Epithelial cell of esophagus (primary cell): ENCODE measurements at regions not wholly inside any gene's neighbourhood (a gene's known extent, or its start where the extent isn't known, plus 50 kb on each side); places are given as distances from the start of the nearest gene placed in this dataset.

Experiments used
- DNase-seq: peaks from one replicate; pipeline ENCODE4 v3.0.0; 2010; ENCODE audit warnings: low read depth
- H3K4me3 ChIP-seq: 2 replicates; pipeline ENCODE4 v1.5.1; 2011; ENCODE audit warnings: mild to moderate bottlenecking, low read length, control low read depth
- TF ChIP-seq, protein P1 (sequence below): IDR thresholded peaks from 2 replicates; pipeline ENCODE4 v1.5.1; 2011; ENCODE audit warnings: low read depth, mild to moderate bottlenecking, low read length, control low read depth, inconsistent platforms; ENCODE audit not compliant: insufficient read depth; ENCODE audit errors: missing control alignments

DNA sequence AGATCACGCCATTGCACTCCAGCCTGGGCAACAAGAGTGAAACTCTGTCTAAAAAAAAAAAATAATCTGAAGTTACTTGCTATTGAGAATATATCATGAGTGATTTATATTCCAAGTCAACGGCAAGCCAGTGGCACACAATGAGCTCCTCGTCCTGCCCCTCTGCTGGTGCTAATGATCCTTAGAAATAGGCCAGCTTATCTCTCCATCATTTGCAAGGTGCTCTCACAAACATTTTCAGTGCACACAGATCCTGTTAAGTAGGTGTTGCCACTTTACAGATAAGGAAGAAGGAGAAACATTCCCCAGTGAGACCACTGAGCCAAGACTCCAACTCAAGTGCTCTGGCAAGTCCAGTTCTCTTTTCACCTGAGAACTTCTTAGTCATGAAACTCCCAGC, 91.3 kb upstream of the GPR45 start:
- DNase-seq, result no peak
- TF ChIP-seq, protein P1, sequence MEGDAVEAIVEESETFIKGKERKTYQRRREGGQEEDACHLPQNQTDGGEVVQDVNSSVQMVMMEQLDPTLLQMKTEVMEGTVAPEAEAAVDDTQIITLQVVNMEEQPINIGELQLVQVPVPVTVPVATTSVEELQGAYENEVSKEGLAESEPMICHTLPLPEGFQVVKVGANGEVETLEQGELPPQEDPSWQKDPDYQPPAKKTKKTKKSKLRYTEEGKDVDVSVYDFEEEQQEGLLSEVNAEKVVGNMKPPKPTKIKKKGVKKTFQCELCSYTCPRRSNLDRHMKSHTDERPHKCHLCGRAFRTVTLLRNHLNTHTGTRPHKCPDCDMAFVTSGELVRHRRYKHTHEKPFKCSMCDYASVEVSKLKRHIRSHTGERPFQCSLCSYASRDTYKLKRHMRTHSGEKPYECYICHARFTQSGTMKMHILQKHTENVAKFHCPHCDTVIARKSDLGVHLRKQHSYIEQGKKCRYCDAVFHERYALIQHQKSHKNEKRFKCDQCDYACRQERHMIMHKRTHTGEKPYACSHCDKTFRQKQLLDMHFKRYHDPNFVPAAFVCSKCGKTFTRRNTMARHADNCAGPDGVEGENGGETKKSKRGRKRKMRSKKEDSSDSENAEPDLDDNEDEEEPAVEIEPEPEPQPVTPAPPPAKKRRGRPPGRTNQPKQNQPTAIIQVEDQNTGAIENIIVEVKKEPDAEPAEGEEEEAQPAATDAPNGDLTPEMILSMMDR, result no peak

DNA sequence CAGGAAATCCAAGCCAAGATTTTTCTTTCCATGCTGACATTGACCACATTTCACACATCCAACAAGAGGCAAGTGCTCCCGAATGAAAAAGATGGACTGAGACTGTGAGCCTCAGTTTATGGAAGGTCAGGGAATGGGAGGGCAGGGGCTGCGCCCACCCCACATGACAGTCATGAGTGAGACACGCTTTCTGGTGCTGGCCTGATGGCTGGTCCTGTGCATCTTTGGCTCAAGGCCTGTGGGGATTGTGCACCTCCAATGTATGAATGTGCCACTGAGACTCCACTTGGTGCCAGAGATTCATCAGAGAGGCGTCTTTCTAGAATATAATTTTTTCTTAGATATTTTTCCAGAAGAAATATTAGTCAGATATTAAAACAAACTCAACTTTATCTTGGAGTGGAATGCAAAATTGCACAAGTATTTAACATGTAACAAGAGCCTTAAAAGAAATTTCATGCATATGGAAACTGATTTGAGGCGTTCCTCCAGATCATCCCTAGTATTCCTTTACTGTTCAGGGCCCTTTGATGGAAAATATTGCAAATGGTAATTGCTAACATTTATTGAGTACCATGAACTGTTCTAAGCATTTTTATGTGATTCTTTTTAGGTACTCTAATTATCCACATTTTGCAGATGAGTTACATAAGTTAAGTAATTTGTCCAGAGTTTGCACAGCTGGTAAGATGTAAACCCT, 87.3 kb upstream of the GPR45 start:
- TF ChIP-seq, protein P1, result no peak
- no peak overlapping the region for H3K4me3 ChIP-seq
- DNase-seq, result no peak

More for the DNA sequence above, 91.3 kb upstream of the GPR45 start:
- no peak overlapping the region for H3K4me3 ChIP-seq

DNA sequence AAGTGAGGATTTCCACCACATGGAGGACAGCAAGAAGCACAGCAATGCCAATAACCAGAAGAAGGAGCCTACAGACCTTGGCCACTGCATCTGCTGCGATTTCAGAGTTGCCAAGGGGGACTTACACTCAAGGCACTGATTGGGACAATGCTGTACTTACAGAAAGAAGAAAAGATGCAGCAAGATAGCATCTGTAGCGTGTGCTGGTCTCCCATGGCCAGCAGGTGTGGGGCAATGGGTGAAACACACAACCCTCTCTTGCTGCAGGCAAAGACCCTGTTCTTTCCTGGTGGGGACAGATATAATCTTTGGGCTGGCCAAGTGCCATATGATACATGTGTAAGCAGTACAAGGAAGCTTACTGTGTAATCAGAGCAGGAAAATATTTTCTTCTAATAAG, 85.4 kb upstream of the GPR45 start:
- no peak for DNase-seq
- TF ChIP-seq, protein P1, result no peak
- H3K4me3 ChIP-seq, result no peak overlapping the region

DNA sequence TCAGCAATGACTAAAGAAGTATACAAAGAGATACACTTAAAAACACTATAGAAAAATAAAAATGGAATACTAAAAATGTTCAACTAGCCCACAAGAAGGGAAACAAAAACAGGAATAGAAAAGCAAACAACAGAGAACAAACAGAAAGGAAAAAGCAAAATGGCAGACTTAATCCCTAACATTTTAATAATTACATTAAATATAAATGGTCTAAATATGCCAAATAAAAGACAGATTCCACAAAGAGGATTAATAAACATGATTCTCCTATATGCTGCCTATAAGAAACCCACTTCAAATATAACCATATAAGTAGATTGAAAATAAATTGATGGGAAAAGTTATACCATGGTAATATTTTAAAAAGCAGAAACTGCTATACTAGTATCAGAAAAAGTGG, 83.5 kb upstream of the GPR45 start:
- TF ChIP-seq, protein P1, result no peak
- H3K4me3 ChIP-seq, result no peak overlapping the region
- no peak for DNase-seq

DNA sequence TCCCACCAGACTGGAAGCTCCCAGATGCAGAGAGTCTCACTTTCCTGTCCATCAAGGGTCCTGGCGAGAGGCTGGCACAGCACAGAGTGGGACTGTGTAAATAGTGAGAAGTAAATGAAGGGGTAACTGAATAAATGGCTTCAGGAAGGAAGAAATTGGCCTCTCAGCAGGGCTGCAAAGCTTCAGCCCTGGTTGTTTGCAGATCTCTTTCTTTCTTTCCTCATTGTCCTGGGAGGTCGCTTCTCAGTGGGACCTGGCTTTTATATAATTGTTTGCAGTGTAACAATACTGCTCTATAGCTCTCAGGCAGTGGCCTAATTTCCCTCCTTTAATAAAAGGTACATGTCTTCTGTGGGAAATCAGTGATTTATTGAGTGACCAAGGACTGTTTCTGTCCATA, 74.9 kb upstream of the GPR45 start:
- DNase-seq, result no peak
- TF ChIP-seq, protein P1, result no peak
- H3K4me3 ChIP-seq, result no peak overlapping the region

DNA sequence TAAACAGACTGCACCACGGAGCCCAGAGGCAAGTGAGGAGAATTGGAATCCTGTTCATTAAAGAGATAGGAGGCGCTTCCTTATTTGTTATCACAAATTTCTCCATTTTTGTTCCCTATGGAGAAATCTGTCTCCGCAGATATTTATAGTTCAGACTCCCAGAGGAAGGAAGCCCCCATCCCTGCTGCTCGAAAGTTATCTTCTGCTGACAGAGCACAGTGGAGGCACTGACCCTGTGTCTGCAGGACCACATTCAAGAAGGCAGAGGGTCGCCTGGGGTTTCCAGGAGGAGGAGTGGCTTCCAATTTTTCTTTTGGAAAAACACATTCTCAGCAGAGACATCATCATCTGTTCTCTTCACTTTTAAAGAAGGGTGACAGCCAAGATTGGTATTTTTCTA, 73.0 kb upstream of the GPR45 start:
- H3K4me3 ChIP-seq, result no peak overlapping the region
- no peak for DNase-seq
- TF ChIP-seq, protein P1, result no peak

DNA sequence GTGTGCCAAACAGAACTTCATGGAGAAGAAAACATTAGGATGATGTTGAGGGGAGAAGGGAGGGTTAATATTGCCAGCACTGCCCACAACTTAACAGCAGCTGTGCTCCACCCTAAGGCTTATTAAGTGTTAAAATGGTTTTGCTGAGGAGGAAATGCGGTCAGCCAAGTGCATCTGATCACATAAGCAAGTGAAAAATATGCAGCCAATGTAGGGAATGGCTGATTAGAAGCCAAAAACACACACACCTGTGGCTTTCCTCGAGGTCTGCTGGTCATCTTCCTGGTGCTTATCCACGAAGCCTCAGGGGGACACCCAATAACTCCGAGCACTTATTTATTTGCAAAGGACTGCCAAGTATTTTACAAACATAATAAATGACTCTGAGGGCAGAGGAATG, 66.3 kb upstream of the GPR45 start:
- no peak overlapping the region for H3K4me3 ChIP-seq

More for the DNA sequence above, 66.3 kb upstream of the GPR45 start:
- no peak for DNase-seq
- TF ChIP-seq, protein P1, result no peak
